Endodermal cell (in vitro differentiated cells): ENCODE measurements at regions not wholly inside any gene's neighbourhood (a gene's known extent, or its start where the extent isn't known, plus 50 kb on each side); places are given as distances from the start of the nearest gene placed in this dataset.

ENCODE experiments used
- DNase-seq: peaks from one replicate; pipeline ENCODE4 v3.0.0-alpha.2; 2017
- H3K27ac ChIP-seq: 2 replicates; pipeline ENCODE4 v1.5.1; 2013; ENCODE audit warnings: mild to moderate bottlenecking, low read depth, low read length, moderate library complexity
- H3K27me3 ChIP-seq: 2 replicates; pipeline ENCODE4 v1.6.1; 2013; ENCODE audit warnings: mild to moderate bottlenecking, low read length, moderate library complexity; ENCODE audit not compliant: insufficient read depth, control insufficient read depth, poor library complexity, severe bottlenecking
- H3K36me3 ChIP-seq: 2 replicates; pipeline ENCODE4 v1.7.0; 2013; ENCODE audit warnings: mild to moderate bottlenecking, low read length, moderate library complexity; ENCODE audit not compliant: control insufficient read depth, insufficient read depth
- H3K4me1 ChIP-seq: one replicate; pipeline ENCODE4 v1.7.0; 2013; ENCODE audit warnings: low read length; ENCODE audit not compliant: control insufficient read depth, insufficient read depth
- H3K4me3 ChIP-seq: 2 replicates; pipeline ENCODE4 v1.5.1; 2013; ENCODE audit warnings: mild to moderate bottlenecking, low read length, moderate library complexity
- H3K9ac ChIP-seq: 2 replicates; pipeline ENCODE4 v1.6.1; 2013; ENCODE audit warnings: mild to moderate bottlenecking, low read length, moderate library complexity; ENCODE audit not compliant: poor library complexity, severe bottlenecking; ENCODE audit errors: extremely low read depth
- H3K9me3 ChIP-seq: 2 replicates; pipeline ENCODE4 v1.6.1; 2013; ENCODE audit warnings: mild to moderate bottlenecking, low read length, moderate library complexity; ENCODE audit not compliant: control insufficient read depth
- H3K27ac Mint-ChIP-seq: 2 replicates; pipeline ENCODE4 v1.8.0; 2020; ENCODE audit warnings: mixed read lengths
- H3K27me3 Mint-ChIP-seq: 2 replicates; pipeline ENCODE4 v1.8.0; 2021; ENCODE audit warnings: mild to moderate bottlenecking, mixed read lengths; ENCODE audit not compliant: insufficient read depth
- H3K36me3 Mint-ChIP-seq: 2 replicates; pipeline ENCODE4 v1.8.0; 2020; ENCODE audit warnings: low read depth, mixed read lengths
- H3K4me1 Mint-ChIP-seq: 2 replicates; pipeline ENCODE4 v1.8.0; 2020; ENCODE audit warnings: mixed read lengths
- H3K4me3 Mint-ChIP-seq: 2 replicates; pipeline ENCODE4 v1.8.0; 2020; ENCODE audit warnings: mild to moderate bottlenecking, moderate library complexity, mixed read lengths
- H3K9me3 Mint-ChIP-seq: 2 replicates; pipeline ENCODE4 v1.8.0; 2020; ENCODE audit warnings: mild to moderate bottlenecking, mixed read lengths
- CTCF ChIP-seq: fragments of 200-600 bp; sonication (generic); conservative IDR thresholded peaks from 2 replicates; pipeline ENCODE4 v1.5.0; 2021; ENCODE audit warnings: antibody characterized with exemption, mild to moderate bottlenecking
- WGBS, 2 experiments: methylation state at CpG; one replicate each; pipeline versions ENCODE4 v1.1.5 to v1.1.7; 2013; ENCODE audit warnings: missing lambda C conversion rate in 2 of 2, mixed read lengths in 1 of 2; ENCODE audit not compliant: insufficient coverage in 1 of 2, insufficient read length in 1 of 2; 5-methylcytosine and 5-hydroxymethylcytosine counted together

GRCh38 chr11:45754741-45755140, 50.2 kb upstream of the SLC35C1 start:
- no peaks in the 10 kb centered on the region for H3K36me3 ChIP-seq
- Mint-ChIP-seq H3K27me3 (peaks cover 8% of the 10 kb centered on the region), H3K4me3 (no peak overlapping the region), H3K36me3 (no peaks in the 10 kb centered on the region), H3K9me3 (no peaks in the 10 kb centered on the region), H3K27ac (no peak overlapping the region), H3K4me1 (peaks cover 17% of the 10 kb centered on the region)
- DNase-seq = no peak
- peaks cover 3% of the 10 kb centered on the region for H3K27me3 ChIP-seq
- no peaks in the 10 kb centered on the region for H3K9me3 ChIP-seq
- no peak overlapping the region for H3K4me3 ChIP-seq
- 95 to 99% methylated on average over 6 to 7 of the region's 7 CpGs for WGBS, 2 experiments
- H3K9ac ChIP-seq = no peak overlapping the region
- no peak overlapping the region for H3K27ac ChIP-seq
- peaks cover 5% of the 10 kb centered on the region for H3K4me1 ChIP-seq
- TF ChIP-seq CTCF = no peak

- Histone ChIP-seq H3K9ac (no peak overlapping the region), H3K9me3 (no peaks in the 10 kb centered on the region), H3K36me3 (no peaks in the 10 kb centered on the region), H3K4me3 (no peak overlapping the region), H3K27me3 (peaks cover 8% of the 10 kb centered on the region), H3K4me1 (peaks cover 5% of the 10 kb centered on the region), H3K27ac (no peak overlapping the region)
- Mint-ChIP-seq H3K9me3 (no peaks in the 10 kb centered on the region), H3K4me3 (no peak overlapping the region), H3K27ac (no peak overlapping the region), H3K36me3 (no peaks in the 10 kb centered on the region), H3K27me3 (peaks cover 8% of the 10 kb centered on the region), H3K4me1 (peaks cover 17% of the 10 kb centered on the region)
- no peak for TF ChIP-seq CTCF
- 69 to 88% methylated on average over 7 to 8 of the region's 8 CpGs for WGBS, 2 experiments
- no peak for DNase-seq
Observed at GRCh38 chr11:45754261-45754709, 50.7 kb upstream of the SLC35C1 start.

GRCh38 chr11:45752106-45752505, 52.8 kb upstream of the SLC35C1 start:
- Mint-ChIP-seq H3K36me3 (no peaks in the 10 kb centered on the region), H3K27me3 (peaks cover 8% of the 10 kb centered on the region), H3K27ac (no peak overlapping the region), H3K9me3 (no peaks in the 10 kb centered on the region), H3K4me1 (peaks cover 15% of the 10 kb centered on the region), H3K4me3 (no peak overlapping the region)
- 91 to 97% methylated on average over 10 to 11 of the region's 11 CpGs for WGBS, 2 experiments
- no peak overlapping the region for H3K4me3 ChIP-seq
- H3K9ac ChIP-seq = no peak overlapping the region
- no peak overlapping the region for H3K27ac ChIP-seq
- DNase-seq = no peak
- H3K4me1 ChIP-seq = peaks cover 5% of the 10 kb centered on the region
- no peak for TF ChIP-seq CTCF
- no peaks in the 10 kb centered on the region for H3K36me3 ChIP-seq
- peaks cover 10% of the 10 kb centered on the region for H3K27me3 ChIP-seq
- no peaks in the 10 kb centered on the region for H3K9me3 ChIP-seq
